ENCODE measurements at regions not wholly inside any gene's neighbourhood (a gene's known extent, or its start where the extent isn't known, plus 50 kb on each side); places are given as distances from the start of the nearest gene placed in this dataset.
A peak's percentile ranks its signal among the peaks of the same experiment; 100 is the strongest.

GRCh38 chr1:228963795-228964177, 228.5 kb downstream of the RHOU start:
- no peak overlapping the region for H3K4me3 ChIP-seq
- H3K9me3 ChIP-seq, result no peaks in the 10 kb centered on the region
- no peaks in the 10 kb centered on the region for H3K4me1 ChIP-seq
- no peaks in the 10 kb centered on the region for H3K36me3 ChIP-seq
- no peaks in the 10 kb centered on the region for H3K27me3 ChIP-seq
- no peak for TF ChIP-seq POLR2A (IDR thresholded peaks at IDR 0.05)
- TF ChIP-seq CTCF (IDR thresholded peaks at IDR 0.05), result no peak
- DNase-seq, result no peak
- H3K27ac ChIP-seq, result peak overlapping the region in 3 of 4 donors; percentile 32 to 75 (median 72)

GRCh38 chr1:228964178-228965089, 229.2 kb downstream of the RHOU start:
- H3K36me3 ChIP-seq, result no peaks in the 10 kb centered on the region
- no peak for TF ChIP-seq CTCF (IDR thresholded peaks at IDR 0.05)
- no peak for TF ChIP-seq POLR2A (IDR thresholded peaks at IDR 0.05)
- H3K27ac ChIP-seq, result peak overlapping the region; percentile 15 to 75 (median 50)
- no peak for DNase-seq
- no peaks in the 10 kb centered on the region for H3K9me3 ChIP-seq
- no peaks in the 10 kb centered on the region for H3K4me1 ChIP-seq
- no peaks in the 10 kb centered on the region for H3K27me3 ChIP-seq
- no peak overlapping the region for H3K4me3 ChIP-seq

- no peak for TF ChIP-seq POLR2A (IDR thresholded peaks at IDR 0.05)
- TF ChIP-seq CTCF (IDR thresholded peaks at IDR 0.05), result no peak
- no peak overlapping the region for H3K27ac ChIP-seq
These were observed 233.8 kb downstream of the RHOU start for GRCh38 chr1:228968891-228969606.

GRCh38 chr1:228969953-228970800, 234.9 kb downstream of the RHOU start:
- Histone ChIP-seq H3K4me1 (no peaks in the 10 kb centered on the region), H3K4me3 (no peak overlapping the region), H3K9me3 (no peaks in the 10 kb centered on the region), H3K27ac (no peak overlapping the region), H3K36me3 (no peaks in the 10 kb centered on the region), H3K27me3 (no peaks in the 10 kb centered on the region)
- DNase-seq, result no peak
- TF ChIP-seq CTCF (IDR thresholded peaks at IDR 0.05), result no peak
- no peak for TF ChIP-seq POLR2A (IDR thresholded peaks at IDR 0.05)

More at GRCh38 chr1:228968891-228969606, 233.8 kb downstream of the RHOU start:
- H3K36me3 ChIP-seq, result no peaks in the 10 kb centered on the region
- H3K4me3 ChIP-seq, result no peak overlapping the region
- no peaks in the 10 kb centered on the region for H3K9me3 ChIP-seq
- no peaks in the 10 kb centered on the region for H3K4me1 ChIP-seq
- DNase-seq, result no peak
- no peaks in the 10 kb centered on the region for H3K27me3 ChIP-seq

- TF ChIP-seq POLR2A (IDR thresholded peaks at IDR 0.05) (no peak), CTCF (IDR thresholded peaks at IDR 0.05) (no peak)
These were observed 237.3 kb downstream of the RHOU start for GRCh38 chr1:228972576-228972975.

More at GRCh38 chr1:228972576-228972975, 237.3 kb downstream of the RHOU start:
- no peaks in the 10 kb centered on the region for H3K4me1 ChIP-seq
- H3K27ac ChIP-seq, result no peak overlapping the region
- no peak for DNase-seq
- no peaks in the 10 kb centered on the region for H3K36me3 ChIP-seq
- no peaks in the 10 kb centered on the region for H3K9me3 ChIP-seq
- no peak overlapping the region for H3K4me3 ChIP-seq
- no peaks in the 10 kb centered on the region for H3K27me3 ChIP-seq

All from Peyer's patch (tissue), 4 donors.